Ovary (tissue), 3 donors: ENCODE measurements at regions not wholly inside any gene's neighbourhood (a gene's known extent, or its start where the extent isn't known, plus 50 kb on each side); places are given as distances from the start of the nearest gene placed in this dataset.

Experiments
- CTCF ChIP-seq, 3 donors: fragments of 450-650 bp in 2 of 3; fragments of 200-600 bp in 1 of 3; IDR thresholded peaks; one replicate each; pipeline versions ENCODE4 v1.5.1 to v1.8.0; 2016 to 2022; ENCODE audit warnings: antibody characterized with exemption in 3 of 3, mild to moderate bottlenecking in 1 of 3
- EP300 ChIP-seq: sonication (generic); formaldehyde crosslinking; IDR thresholded peaks from one replicate; pipeline ENCODE4 v1.6.1; 2017; ENCODE audit warnings: antibody characterized with exemption
- POLR2A ChIP-seq: fragments of 450-650 bp; IDR thresholded peaks from one replicate; pipeline ENCODE4 v1.6.1; 2017; ENCODE audit warnings: antibody characterized with exemption, mild to moderate bottlenecking, moderate library complexity
- donor health status: DM: no; HTN: no; CAD: no.

- no peak for TF ChIP-seq POLR2A
- TF ChIP-seq CTCF (IDR thresholded peaks at IDR 0.05) = no peak
- TF ChIP-seq EP300 = no peak
Observed at GRCh38 chr15:35822153-35822552, 276.2 kb upstream of the DPH6 start.
